Common myeloid progenitor, CD34-positive (primary cell): ENCODE measurements at regions not wholly inside any gene's neighbourhood (a gene's known extent, or its start where the extent isn't known, plus 50 kb on each side); places are given as distances from the start of the nearest gene placed in this dataset.

Experiments used
- CTCF ChIA-PET: fragments of 350-600 bp; sonication (Branson Sonifier 250); formaldehyde crosslinking; loops from one replicate; lab custom pipeline; 2021; ENCODE audit warnings: antibody characterized with exemption; lab: Charles Lee
- POLR2A ChIA-PET: fragments of 350-600 bp; sonication (Branson Sonifier 250); formaldehyde crosslinking; loops from one replicate; lab custom pipeline; 2021; ENCODE audit warnings: antibody characterized with exemption; lab: Charles Lee
- DNase-seq, 3 donors: peaks; one replicate each; pipeline versions ENCODE4 v3.0.0 to v3.0.0-alpha.2; 2013
- H3K27ac ChIP-seq, 2 experiments: 1 replicate in 1 of 2; 2 replicates in 1 of 2; pipeline ENCODE4 v1.7.0; 2013; ENCODE audit warnings: inconsistent platforms in 2 of 2, low read length in 2 of 2, mild to moderate bottlenecking in 2 of 2, low read depth in 1 of 2, moderate library complexity in 1 of 2; ENCODE audit not compliant: severe bottlenecking in 2 of 2, insufficient read depth in 1 of 2, poor library complexity in 1 of 2
- H3K27me3 ChIP-seq, 5 experiments: replicated peaks in 2 of 5; 1 replicate in 3 of 5; 2 replicates in 2 of 5; pipeline versions ENCODE4 v1.6.1 to v1.7.0; 2013; ENCODE audit warnings: low read length in 4 of 5, mild to moderate bottlenecking in 2 of 5, moderate library complexity in 2 of 5, inconsistent platforms in 1 of 5; ENCODE audit not compliant: insufficient read depth in 5 of 5, control insufficient read depth in 4 of 5
- H3K36me3 ChIP-seq, 4 experiments: 1 replicate in 2 of 4; 2 replicates in 2 of 4; pipeline versions ENCODE4 v1.6.1 to v1.7.0; 2013; ENCODE audit warnings: low read length in 3 of 4, control low read depth in 1 of 4, mild to moderate bottlenecking in 1 of 4; ENCODE audit not compliant: control insufficient read depth in 4 of 4, insufficient read depth in 4 of 4
- H3K4me1 ChIP-seq, 4 experiments: 1 replicate in 3 of 4; 2 replicates in 1 of 4; pipeline versions ENCODE4 v1.6.1 to v1.7.1; 2013; ENCODE audit warnings: low read length in 3 of 4, mild to moderate bottlenecking in 3 of 4, control low read depth in 1 of 4, inconsistent platforms in 1 of 4, moderate library complexity in 1 of 4; ENCODE audit not compliant: control insufficient read depth in 4 of 4, insufficient read depth in 4 of 4; ENCODE audit errors: control extremely low read depth in 1 of 4
- H3K4me3 ChIP-seq, 7 experiments: 1 replicate in 4 of 7; 2 replicates in 3 of 7; pipeline versions ENCODE4 v1.5.1 to v1.7.0; 2013; ENCODE audit warnings: mild to moderate bottlenecking in 7 of 7, low read length in 6 of 7, moderate library complexity in 6 of 7, inconsistent platforms in 2 of 7, low read depth in 2 of 7, control low read depth in 1 of 7; ENCODE audit not compliant: insufficient read depth in 4 of 7, control insufficient read depth in 1 of 7; ENCODE audit errors: extremely low read depth in 1 of 7
- H3K9me3 ChIP-seq, 5 experiments: 1 replicate in 4 of 5; 2 replicates in 1 of 5; pipeline versions ENCODE4 v1.6.1 to v1.7.1; 2013; ENCODE audit warnings: low read length in 4 of 5, mild to moderate bottlenecking in 2 of 5, inconsistent platforms in 1 of 5, low read depth in 1 of 5, moderate library complexity in 1 of 5; ENCODE audit not compliant: control insufficient read depth in 4 of 5, insufficient read depth in 2 of 5; ENCODE audit errors: control extremely low read depth in 1 of 5
- WGBS: methylation state at CpG from one replicate; pipeline ENCODE4 v1.1.5; 2013; ENCODE audit not compliant: insufficient coverage; 5-methylcytosine and 5-hydroxymethylcytosine counted together

DNA sequence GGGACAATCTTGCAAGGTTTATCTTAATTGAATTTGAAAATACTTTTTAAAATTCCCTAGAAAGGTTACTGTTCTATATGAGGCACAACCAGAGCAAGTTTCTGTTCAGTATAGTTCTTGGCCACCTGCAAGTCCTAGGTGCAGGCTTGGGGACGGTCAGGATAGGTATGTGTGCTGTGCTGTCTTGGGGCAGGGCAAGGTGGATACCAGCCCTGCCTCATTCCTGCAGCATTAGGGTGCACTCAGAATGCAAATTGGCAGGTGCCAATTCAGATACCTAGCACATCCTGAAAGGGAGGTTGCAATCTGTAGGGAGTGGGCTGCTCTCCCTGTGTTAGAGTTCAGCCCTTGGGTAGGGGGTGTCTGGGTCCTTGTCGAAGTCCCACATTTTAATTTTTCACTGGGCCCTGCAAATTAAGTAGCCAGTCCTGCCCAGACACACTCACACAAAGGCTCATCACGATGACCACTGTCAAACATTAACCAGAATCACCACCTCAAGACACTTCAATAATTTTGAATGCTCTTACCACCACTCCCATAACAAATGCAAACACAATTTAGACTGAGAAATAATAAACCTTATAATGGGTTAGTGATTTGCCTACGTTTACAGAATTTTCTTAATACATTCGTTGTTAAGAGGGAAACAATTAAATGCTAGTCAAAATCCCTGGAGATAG is 838.0 kb upstream of the NR2F2 start:
- ChIA-PET CTCF (no interaction called here), POLR2A (no interaction called here)
- Histone ChIP-seq H3K27ac (no peak overlapping the region), H3K4me3 (no peak overlapping the region), H3K36me3 (no peaks in the 10 kb centered on the region), H3K9me3 (no peaks in the 10 kb centered on the region), H3K4me1 (no peaks in the 10 kb centered on the region), H3K27me3 (peaks cover 0 to 29% (median 6%) of the 10 kb centered on the region in 5 experiments)
- DNase-seq: no peak
- 100% methylated on average over 2 of the region's 5 CpGs for WGBS

DNA sequence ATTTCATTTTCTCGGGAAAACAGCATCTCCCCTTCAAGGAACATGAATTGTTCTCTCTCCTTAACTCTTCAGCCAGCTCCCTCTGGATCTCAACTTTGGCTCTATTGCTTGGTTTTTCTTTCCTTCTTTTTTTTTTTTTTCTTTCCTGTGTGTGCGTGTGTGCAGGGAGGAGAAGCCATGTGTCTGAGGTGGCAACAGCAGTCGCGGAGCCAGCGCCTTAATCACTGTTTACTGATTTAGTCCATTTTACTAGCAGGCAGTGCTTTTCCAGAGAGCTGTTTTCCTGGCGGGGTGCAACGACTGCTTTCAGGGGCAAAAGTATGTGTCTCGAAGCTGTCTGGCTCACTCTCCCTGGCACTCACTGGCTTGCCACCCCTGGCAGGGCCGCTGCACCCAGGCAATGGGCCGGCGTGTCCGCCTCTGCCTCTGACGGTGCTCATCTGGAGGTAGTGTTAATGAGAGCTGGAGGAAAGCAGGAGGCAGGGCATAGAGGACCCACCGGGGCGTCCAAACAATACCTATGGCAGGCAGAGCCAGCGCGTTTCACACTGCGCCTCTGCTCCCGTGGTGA is 835.4 kb upstream of the NR2F2 start:
- no peak overlapping the region for H3K27ac ChIP-seq
- no peak overlapping the region for H3K4me3 ChIP-seq
- 84% methylated on average over 17 of the region's 19 CpGs for WGBS
- DNase-seq: no peak
- ChIA-PET CTCF (no interaction called here), POLR2A (no interaction called here)
- H3K36me3 ChIP-seq: no peaks in the 10 kb centered on the region
- H3K27me3 ChIP-seq: peaks cover 0 to 29% (median 6%) of the 10 kb centered on the region in 5 experiments
- H3K9me3 ChIP-seq: no peaks in the 10 kb centered on the region
- H3K4me1 ChIP-seq: no peaks in the 10 kb centered on the region

DNA sequence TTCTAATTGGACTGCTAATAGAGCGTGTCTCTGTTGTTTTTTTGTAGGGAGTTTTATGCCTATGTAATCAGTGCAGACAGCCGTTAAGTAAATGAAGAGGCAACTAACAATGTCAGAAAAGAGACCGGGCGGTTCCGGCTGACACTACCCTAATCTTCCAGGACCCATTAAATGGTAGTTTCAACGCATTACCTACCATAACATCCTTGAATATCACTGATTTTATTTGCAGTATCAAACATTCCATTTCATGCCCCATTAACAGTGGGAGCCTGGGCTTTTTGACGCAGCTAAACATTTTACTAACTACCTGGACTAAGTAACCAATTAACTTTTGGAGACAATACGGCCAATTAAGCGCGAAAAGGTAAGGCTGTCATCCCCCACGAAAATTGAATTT is 832.9 kb upstream of the NR2F2 start:
- Histone ChIP-seq H3K27me3 (peaks cover 0 to 29% (median 6%) of the 10 kb centered on the region in 5 experiments), H3K9me3 (no peaks in the 10 kb centered on the region), H3K36me3 (no peaks in the 10 kb centered on the region), H3K27ac (no peak overlapping the region), H3K4me3 (no peak overlapping the region), H3K4me1 (no peaks in the 10 kb centered on the region)
- WGBS: 95% methylated on average over 8 of the region's 11 CpGs
- DNase-seq: no peak
- ChIA-PET CTCF (no interaction called here), POLR2A (no interaction called here)

DNA sequence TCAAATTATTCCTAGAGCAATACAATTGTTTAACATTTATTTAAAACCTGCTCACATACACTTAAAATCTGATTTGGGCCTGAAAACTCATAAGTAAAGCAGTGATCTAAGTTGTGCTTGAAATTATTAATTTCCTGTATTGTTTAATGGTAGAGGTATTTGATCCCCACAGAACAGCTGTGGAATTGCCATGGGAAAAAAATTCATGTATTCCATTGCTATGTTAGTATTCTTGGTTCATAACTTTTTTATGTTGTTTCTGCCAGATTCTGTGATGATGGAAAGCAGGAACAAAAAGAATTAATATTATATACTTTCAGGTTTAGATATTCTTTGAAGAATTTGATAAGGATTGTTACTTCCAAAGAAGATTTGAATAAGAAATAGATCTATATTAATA is 831.5 kb upstream of the NR2F2 start:
- CTCF ChIA-PET: no interaction called here

DNA sequence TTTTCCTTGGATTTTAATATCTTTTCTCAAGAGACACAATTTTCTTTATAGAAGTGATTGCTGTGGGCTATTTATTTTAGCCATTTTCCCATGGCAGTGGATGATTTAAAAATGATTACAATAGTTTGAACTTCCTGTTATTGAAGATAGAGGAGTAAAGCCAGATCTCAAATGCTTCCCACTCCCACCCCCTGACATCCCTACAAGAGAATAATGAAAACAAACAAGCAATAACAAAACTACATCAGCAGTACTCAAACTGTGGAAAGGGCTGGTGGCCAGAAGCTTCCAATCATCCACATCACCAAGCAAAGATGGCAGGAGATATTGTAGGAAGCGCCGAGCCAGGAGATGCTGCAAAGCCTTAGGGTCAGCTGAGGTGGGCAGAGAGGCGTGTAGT is 831.1 kb upstream of the NR2F2 start:
- Histone ChIP-seq H3K4me1 (no peaks in the 10 kb centered on the region), H3K27me3 (peaks cover 0 to 27% (median 4%) of the 10 kb centered on the region in 5 experiments), H3K27ac (no peak overlapping the region), H3K36me3 (no peaks in the 10 kb centered on the region), H3K4me3 (no peak overlapping the region), H3K9me3 (no peaks in the 10 kb centered on the region)
- POLR2A ChIA-PET: no interaction called here
- 75% methylated on average over 3 of the region's 3 CpGs for WGBS
- CTCF ChIA-PET: no interaction called here
- DNase-seq: no peak

More for the DNA sequence above, 831.5 kb upstream of the NR2F2 start:
- Histone ChIP-seq H3K27ac (no peak overlapping the region), H3K4me1 (no peaks in the 10 kb centered on the region), H3K4me3 (no peak overlapping the region), H3K9me3 (no peaks in the 10 kb centered on the region), H3K36me3 (no peaks in the 10 kb centered on the region), H3K27me3 (peaks cover 0 to 29% (median 6%) of the 10 kb centered on the region in 5 experiments)
- no peak for DNase-seq
- POLR2A ChIA-PET: no interaction called here

DNA sequence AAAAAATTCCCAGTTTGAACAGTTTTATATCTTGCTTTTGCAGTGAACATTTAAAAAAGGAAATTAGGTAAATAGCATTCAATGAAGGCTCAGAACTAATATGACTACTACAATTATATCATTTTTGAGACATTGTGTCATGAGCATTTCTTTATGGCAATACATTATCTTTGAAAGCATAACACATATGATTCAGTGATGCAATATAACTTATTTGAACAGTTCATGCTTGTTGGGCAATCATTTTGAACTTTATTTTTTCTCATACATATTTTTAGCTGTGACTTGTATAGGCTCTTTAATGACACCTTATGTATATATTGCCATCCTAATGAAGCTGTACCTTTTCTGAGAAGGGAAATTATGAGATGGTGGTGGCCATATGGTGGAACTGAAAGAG is 828.6 kb upstream of the NR2F2 start:
- ChIA-PET POLR2A (no interaction called here), CTCF (no interaction called here)
- Histone ChIP-seq H3K4me3 (no peak overlapping the region), H3K4me1 (no peaks in the 10 kb centered on the region), H3K36me3 (no peaks in the 10 kb centered on the region), H3K9me3 (no peaks in the 10 kb centered on the region), H3K27ac (no peak overlapping the region), H3K27me3 (peaks cover 0 to 23% (median 2%) of the 10 kb centered on the region in 5 experiments)
- DNase-seq: no peak

DNA sequence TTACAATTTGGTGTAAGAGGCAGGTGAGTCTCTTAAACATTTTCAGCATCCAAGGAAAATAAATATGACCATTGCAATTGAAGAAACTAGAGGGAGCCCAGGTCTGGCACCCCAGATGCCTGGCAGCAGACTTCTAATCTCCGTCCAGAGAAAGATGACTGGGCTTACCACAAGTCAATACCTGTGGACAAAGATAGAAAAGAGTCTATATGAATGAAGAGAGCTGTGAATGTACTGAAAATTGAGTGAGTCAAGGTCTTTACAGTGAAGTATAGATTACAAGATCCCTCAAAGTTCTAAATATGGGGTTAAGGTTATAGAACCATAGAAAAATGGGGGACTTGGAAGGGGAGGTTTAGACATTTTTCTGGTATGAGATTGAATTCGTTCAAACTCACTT is 827.4 kb upstream of the NR2F2 start:
- Histone ChIP-seq H3K27ac (no peak overlapping the region), H3K4me1 (no peaks in the 10 kb centered on the region), H3K27me3 (peaks cover 0 to 18% (median 2%) of the 10 kb centered on the region in 5 experiments), H3K4me3 (no peak overlapping the region), H3K9me3 (no peaks in the 10 kb centered on the region), H3K36me3 (no peaks in the 10 kb centered on the region)
- 93% methylated on average over 2 of the region's 2 CpGs for WGBS
- CTCF ChIA-PET: no interaction called here
- POLR2A ChIA-PET: no interaction called here
- DNase-seq: no peak
